Progenitor cell of endocrine pancreas (in vitro differentiated cells): ENCODE measurements at regions not wholly inside any gene's neighbourhood (a gene's known extent, or its start where the extent isn't known, plus 50 kb on each side); places are given as distances from the start of the nearest gene placed in this dataset.

ENCODE experiments used
- DNase-seq: peaks from one replicate; pipeline ENCODE4 v3.0.0; 2021; ENCODE audit warnings: low spot score; ENCODE audit not compliant: unreplicated experiment
- H3K27ac Mint-ChIP-seq: 2 replicates; pipeline ENCODE4 v1.8.0; 2021; ENCODE audit warnings: mild to moderate bottlenecking, moderate library complexity, mixed read lengths
- H3K27me3 Mint-ChIP-seq: 2 replicates; pipeline ENCODE4 v1.8.0; 2021; ENCODE audit warnings: mixed read lengths
- H3K36me3 Mint-ChIP-seq: 2 replicates; pipeline ENCODE4 v1.8.0; 2022; ENCODE audit warnings: mixed read lengths; ENCODE audit not compliant: insufficient read depth
- H3K4me1 Mint-ChIP-seq: 2 replicates; pipeline ENCODE4 v1.8.0; 2021; ENCODE audit warnings: low read depth, mixed read lengths
- H3K4me3 Mint-ChIP-seq: 2 replicates; pipeline ENCODE4 v1.8.0; 2021; ENCODE audit warnings: low read depth, mild to moderate bottlenecking, moderate library complexity, mixed read lengths
- H3K9me3 Mint-ChIP-seq: 2 replicates; pipeline ENCODE4 v1.8.0; 2021; ENCODE audit warnings: low read depth, mixed read lengths
- CTCF ChIP-seq: fragments of 200-600 bp; sonication (generic); IDR thresholded peaks from one replicate; pipeline ENCODE4 v1.5.0; 2021; ENCODE audit warnings: antibody characterized with exemption, mild to moderate bottlenecking; ENCODE audit not compliant: unreplicated experiment

- Mint-ChIP-seq H3K4me3 (no peak overlapping the region), H3K36me3 (no peaks in the 10 kb centered on the region), H3K9me3 (no peaks in the 10 kb centered on the region), H3K27ac (no peak overlapping the region), H3K4me1 (peaks cover 4% of the 10 kb centered on the region), H3K27me3 (peaks cover 46% of the 10 kb centered on the region)
- DNase-seq: no peak
- TF ChIP-seq CTCF: no peak
These were observed 307.6 kb downstream of the QKI start for GRCh38 chr6:163721922-163722692.

- H3K4me1 Mint-ChIP-seq: peaks cover 4% of the 10 kb centered on the region
- no peak for TF ChIP-seq CTCF
- DNase-seq: no peak
- no peaks in the 10 kb centered on the region for H3K36me3 Mint-ChIP-seq
- peaks cover 48% of the 10 kb centered on the region for H3K27me3 Mint-ChIP-seq
- H3K9me3 Mint-ChIP-seq: no peaks in the 10 kb centered on the region
- H3K27ac Mint-ChIP-seq: no peak overlapping the region
- H3K4me3 Mint-ChIP-seq: no peak overlapping the region
These were observed 306.9 kb downstream of the QKI start for GRCh38 chr6:163721435-163721834.

- H3K27ac Mint-ChIP-seq: no peak overlapping the region
- peaks cover 4% of the 10 kb centered on the region for H3K4me1 Mint-ChIP-seq
- no peak for TF ChIP-seq CTCF
- no peak for DNase-seq
- H3K4me3 Mint-ChIP-seq: no peak overlapping the region
- peaks cover 48% of the 10 kb centered on the region for H3K27me3 Mint-ChIP-seq
- H3K36me3 Mint-ChIP-seq: no peaks in the 10 kb centered on the region
- no peaks in the 10 kb centered on the region for H3K9me3 Mint-ChIP-seq
These were observed 306.1 kb downstream of the QKI start for GRCh38 chr6:163720460-163721235.

GRCh38 chr6:163720005-163720404, 305.5 kb downstream of the QKI start:
- Mint-ChIP-seq H3K27me3 (peaks cover 47% of the 10 kb centered on the region), H3K36me3 (no peaks in the 10 kb centered on the region), H3K4me1 (peaks cover 4% of the 10 kb centered on the region), H3K27ac (no peak overlapping the region), H3K9me3 (no peaks in the 10 kb centered on the region), H3K4me3 (no peak overlapping the region)
- no peak for TF ChIP-seq CTCF
- no peak for DNase-seq

GRCh38 chr6:163719028-163719742, 304.7 kb downstream of the QKI start:
- H3K36me3 Mint-ChIP-seq: no peaks in the 10 kb centered on the region
- H3K4me1 Mint-ChIP-seq: peaks cover 4% of the 10 kb centered on the region
- no peaks in the 10 kb centered on the region for H3K9me3 Mint-ChIP-seq
- TF ChIP-seq CTCF: no peak
- no peak overlapping the region for H3K4me3 Mint-ChIP-seq
- DNase-seq: no peak
- H3K27me3 Mint-ChIP-seq: peaks cover 39% of the 10 kb centered on the region
- no peak overlapping the region for H3K27ac Mint-ChIP-seq
